HG02981 (cell line): ENCODE measurements at regions not wholly inside any gene's neighbourhood (a gene's known extent, or its start where the extent isn't known, plus 50 kb on each side); places are given as distances from the start of the nearest gene placed in this dataset.

Experiments
- ATAC-seq: cut with Tn5 transposase; IDR thresholded peaks from one replicate; pipeline ENCODE4 v1.9.1; 2021; ENCODE audit warnings: mild to moderate bottlenecking, moderate library complexity; ENCODE audit not compliant: unreplicated experiment

GRCh38 chr18:27652480-27653121, 467.5 kb upstream of the CHST9 start:
- peak; percentile 57 for ATAC-seq

- no peak for ATAC-seq
These were observed 464.5 kb upstream of the CHST9 start for GRCh38 chr18:27649621-27650020.

- ATAC-seq: no peak
These were observed 460.8 kb upstream of the CHST9 start for GRCh38 chr18:27645929-27646328.

- no peak for ATAC-seq
These were observed 451.5 kb upstream of the CHST9 start for GRCh38 chr18:27636576-27637085.

GRCh38 chr18:27632706-27633105, 447.6 kb upstream of the CHST9 start:
- no peak for ATAC-seq

- no peak for ATAC-seq
These were observed 442.8 kb upstream of the CHST9 start for GRCh38 chr18:27627927-27628326.

- no peak for ATAC-seq
These were observed 436.3 kb upstream of the CHST9 start for GRCh38 chr18:27621236-27621890.

- no peak for ATAC-seq
These were observed 434.8 kb upstream of the CHST9 start for GRCh38 chr18:27619906-27620305.

- ATAC-seq: no peak
These were observed 434.1 kb upstream of the CHST9 start for GRCh38 chr18:27619090-27619772.

- ATAC-seq: no peak
These were observed 431.2 kb upstream of the CHST9 start for GRCh38 chr18:27616324-27616723.

- ATAC-seq: no peak
These were observed 430.1 kb upstream of the CHST9 start for GRCh38 chr18:27614951-27615844.

GRCh38 chr18:27609221-27609620, 424.1 kb upstream of the CHST9 start:
- ATAC-seq: no peak

- no peak for ATAC-seq
These were observed 423.6 kb upstream of the CHST9 start for GRCh38 chr18:27608742-27609141.

- ATAC-seq: no peak
These were observed 423.1 kb upstream of the CHST9 start for GRCh38 chr18:27608174-27608573.

- ATAC-seq: no peak
These were observed 421.6 kb upstream of the CHST9 start for GRCh38 chr18:27606741-27607140.

- peak; percentile 80 for ATAC-seq
These were observed 420.2 kb upstream of the CHST9 start for GRCh38 chr18:27605107-27605834.

- ATAC-seq: no peak
These were observed 419.5 kb upstream of the CHST9 start for GRCh38 chr18:27604583-27604982.

- ATAC-seq: no peak
These were observed 417.0 kb upstream of the CHST9 start for GRCh38 chr18:27602092-27602491.

- ATAC-seq: no peak
These were observed 415.1 kb upstream of the CHST9 start for GRCh38 chr18:27600245-27600644.

GRCh38 chr18:27599202-27599829, 414.2 kb upstream of the CHST9 start:
- ATAC-seq: peak; percentile 67
